Colonic mucosa (tissue), 4 donors: ENCODE measurements at regions not wholly inside any gene's neighbourhood (a gene's known extent, or its start where the extent isn't known, plus 50 kb on each side); places are given as distances from the start of the nearest gene placed in this dataset.

Experiments
- DNase-seq: peaks from one replicate; pipeline ENCODE4 v3.0.0-alpha.2; 2020
- H3K27ac ChIP-seq: fragments of 200-600 bp; one replicate; pipeline ENCODE4 v1.8.0; 2021
- H3K27me3 ChIP-seq: fragments of 200-600 bp; one replicate; pipeline ENCODE4 v1.8.0; 2021
- H3K36me3 ChIP-seq: fragments of 200-600 bp; one replicate; pipeline ENCODE4 v1.8.0; 2021
- H3K4me1 ChIP-seq: fragments of 200-600 bp; one replicate; pipeline ENCODE4 v1.8.0; 2021; ENCODE audit warnings: mild to moderate bottlenecking
- H3K4me3 ChIP-seq: fragments of 200-600 bp; one replicate; pipeline ENCODE4 v1.8.0; 2021
- H3K9ac ChIP-seq, 2 donors: one replicate each; pipeline ENCODE4 v1.7.0; 2013; ENCODE audit warnings: control low read depth in 2 of 2, low read depth in 2 of 2, low read length in 2 of 2
- H3K9me3 ChIP-seq: fragments of 200-600 bp; one replicate; pipeline ENCODE4 v1.8.0; 2021
- intact Hi-C: fragments of 100-400 bp; cut with DNase I; formaldehyde crosslinking; loops from one replicate; pipeline ENCODE4 v1.14.1; 2022
- TF ChIP-seq, protein P1 (sequence below): fragments of 200-600 bp; IDR thresholded peaks from one replicate; pipeline ENCODE4 v1.8.0; 2022; ENCODE audit warnings: antibody characterized with exemption, mild to moderate bottlenecking
- donor health status: healthy.
- donor health status: DM: no; HTN: no; CAD: no.
- donor health status: DM: no; HTN: no; CAD: no.

DNA sequence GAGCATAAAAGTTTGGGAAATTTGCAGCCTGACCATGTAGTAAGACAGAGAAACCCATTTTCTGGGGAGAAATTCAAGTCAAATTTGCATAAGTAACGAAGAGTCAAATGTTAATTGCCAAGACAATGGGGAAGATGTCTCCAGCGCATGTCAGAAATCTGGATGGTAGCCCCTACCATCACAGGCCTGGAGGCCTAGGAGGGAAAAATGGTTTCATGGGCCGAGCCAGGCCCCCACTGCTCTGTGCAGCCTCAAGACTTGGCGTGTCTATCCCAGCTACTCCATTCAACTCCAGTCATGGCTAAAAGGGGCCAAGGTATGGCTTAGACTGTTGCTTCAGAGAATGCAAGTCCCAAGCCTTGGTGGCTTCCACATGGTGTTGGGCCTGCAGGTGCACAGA is 269.8 kb downstream of the RFC3 start:
- no peaks in the 10 kb centered on the region for H3K9me3 ChIP-seq
- TF ChIP-seq, protein P1, sequence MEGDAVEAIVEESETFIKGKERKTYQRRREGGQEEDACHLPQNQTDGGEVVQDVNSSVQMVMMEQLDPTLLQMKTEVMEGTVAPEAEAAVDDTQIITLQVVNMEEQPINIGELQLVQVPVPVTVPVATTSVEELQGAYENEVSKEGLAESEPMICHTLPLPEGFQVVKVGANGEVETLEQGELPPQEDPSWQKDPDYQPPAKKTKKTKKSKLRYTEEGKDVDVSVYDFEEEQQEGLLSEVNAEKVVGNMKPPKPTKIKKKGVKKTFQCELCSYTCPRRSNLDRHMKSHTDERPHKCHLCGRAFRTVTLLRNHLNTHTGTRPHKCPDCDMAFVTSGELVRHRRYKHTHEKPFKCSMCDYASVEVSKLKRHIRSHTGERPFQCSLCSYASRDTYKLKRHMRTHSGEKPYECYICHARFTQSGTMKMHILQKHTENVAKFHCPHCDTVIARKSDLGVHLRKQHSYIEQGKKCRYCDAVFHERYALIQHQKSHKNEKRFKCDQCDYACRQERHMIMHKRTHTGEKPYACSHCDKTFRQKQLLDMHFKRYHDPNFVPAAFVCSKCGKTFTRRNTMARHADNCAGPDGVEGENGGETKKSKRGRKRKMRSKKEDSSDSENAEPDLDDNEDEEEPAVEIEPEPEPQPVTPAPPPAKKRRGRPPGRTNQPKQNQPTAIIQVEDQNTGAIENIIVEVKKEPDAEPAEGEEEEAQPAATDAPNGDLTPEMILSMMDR = no peak
- H3K4me3 ChIP-seq = no peak overlapping the region
- H3K27ac ChIP-seq = no peak overlapping the region
- no peak for DNase-seq
- H3K9ac ChIP-seq = no peak overlapping the region
- intact Hi-C loops = loop anchor here (10.0 kb wide), 1 partner anchor 273 kb away; the partner anchor contains the start of gene RFC3
- no peaks in the 10 kb centered on the region for H3K27me3 ChIP-seq
- no peaks in the 10 kb centered on the region for H3K4me1 ChIP-seq
- H3K36me3 ChIP-seq = no peaks in the 10 kb centered on the region

DNA sequence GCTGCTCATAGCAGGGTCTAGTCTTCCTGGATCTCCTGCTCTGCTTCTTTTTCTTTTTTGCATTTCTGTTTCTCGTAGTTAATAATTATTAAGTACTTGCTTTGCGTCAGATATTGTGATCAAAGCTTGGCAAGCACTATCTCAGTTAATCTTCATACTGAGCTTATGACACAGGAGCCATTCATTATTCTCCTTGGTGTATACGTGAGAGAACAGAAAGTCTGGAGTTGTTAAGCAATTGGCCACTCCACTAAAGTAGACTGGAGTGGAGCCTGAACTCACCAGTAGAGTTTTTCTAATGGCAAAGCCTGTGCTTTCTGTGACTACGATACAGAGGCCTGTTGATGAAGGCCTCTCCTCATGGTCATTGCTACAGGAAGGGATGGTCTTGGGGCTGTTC is 285.9 kb downstream of the RFC3 start:
- Histone ChIP-seq H3K9me3 (no peaks in the 10 kb centered on the region), H3K27ac (no peak overlapping the region), H3K4me1 (no peaks in the 10 kb centered on the region), H3K36me3 (no peaks in the 10 kb centered on the region), H3K9ac (no peak overlapping the region), H3K27me3 (no peaks in the 10 kb centered on the region), H3K4me3 (no peak overlapping the region)
- no peak for DNase-seq
- TF ChIP-seq, protein P1 = no peak
- intact Hi-C loops = no loop called here

DNA sequence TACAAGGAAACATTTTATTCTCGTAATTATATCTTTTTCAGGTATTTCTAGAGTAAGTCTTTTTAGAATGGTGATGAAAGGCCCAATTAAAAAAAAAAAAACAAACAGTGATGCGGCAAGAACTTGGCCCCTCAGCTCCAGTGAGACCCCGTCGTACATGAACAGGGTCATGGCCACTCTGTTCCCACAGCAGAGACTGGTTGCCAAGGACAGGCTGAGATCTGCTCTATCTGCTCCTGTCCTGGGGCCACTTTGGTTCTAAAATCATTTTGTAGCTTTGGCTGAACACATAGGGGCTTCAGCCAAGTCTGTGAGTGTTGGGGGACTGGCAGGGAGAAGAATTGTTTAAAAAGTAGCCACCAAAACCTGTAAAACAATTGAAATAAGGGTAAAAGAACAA is 286.9 kb downstream of the RFC3 start:
- Histone ChIP-seq H3K27me3 (no peaks in the 10 kb centered on the region), H3K9ac (no peak overlapping the region), H3K4me1 (no peaks in the 10 kb centered on the region), H3K36me3 (no peaks in the 10 kb centered on the region), H3K4me3 (no peak overlapping the region), H3K9me3 (no peaks in the 10 kb centered on the region), H3K27ac (no peak overlapping the region)
- DNase-seq = no peak
- TF ChIP-seq, protein P1 = no peak
- intact Hi-C loops = no loop called here

DNA sequence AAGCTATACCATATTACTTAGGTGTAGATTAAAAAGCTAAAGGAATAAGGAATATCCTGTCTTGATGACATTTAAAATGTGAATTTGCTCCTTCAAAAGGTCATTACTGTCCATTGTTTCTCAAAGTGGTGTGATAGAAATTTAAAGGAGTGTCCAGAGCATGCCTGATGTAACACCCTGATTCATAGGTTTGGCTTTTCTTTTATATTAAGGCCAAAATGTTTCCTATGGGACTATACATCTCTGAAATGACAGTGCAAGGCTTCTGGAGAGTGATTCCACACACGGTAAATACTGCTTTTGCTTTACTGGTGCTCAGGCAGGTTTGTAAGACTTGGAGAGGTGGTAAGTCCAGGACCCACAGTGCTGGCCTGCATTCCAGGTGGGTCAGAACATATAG is 289.9 kb downstream of the RFC3 start:
- no peak for DNase-seq
- TF ChIP-seq, protein P1 = no peak

DNA sequence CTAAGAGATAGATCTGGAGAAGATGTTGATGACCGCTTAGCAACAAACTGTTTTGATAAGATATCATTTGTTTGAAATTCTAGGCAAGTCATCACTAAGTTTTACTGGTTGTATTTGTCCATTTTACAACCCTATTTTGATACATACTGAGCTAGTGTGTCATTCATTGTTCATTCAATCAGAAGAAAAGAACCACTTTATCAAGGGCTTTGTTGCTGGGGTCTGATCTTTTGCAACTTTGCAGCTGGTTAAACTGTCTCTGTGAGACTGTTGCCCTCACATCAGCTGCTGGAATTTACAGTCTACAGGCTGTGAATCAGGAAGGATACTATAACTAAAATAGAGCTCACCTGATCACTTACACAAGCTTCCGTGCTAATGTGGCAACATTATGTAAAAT is 290.5 kb downstream of the RFC3 start:
- no peak overlapping the region for H3K9ac ChIP-seq
- no peaks in the 10 kb centered on the region for H3K36me3 ChIP-seq
- intact Hi-C loops = no loop called here
- no peak for DNase-seq
- TF ChIP-seq, protein P1 = no peak
- no peak overlapping the region for H3K27ac ChIP-seq
- no peaks in the 10 kb centered on the region for H3K9me3 ChIP-seq
- H3K4me3 ChIP-seq = no peak overlapping the region
- H3K27me3 ChIP-seq = no peaks in the 10 kb centered on the region
- H3K4me1 ChIP-seq = no peaks in the 10 kb centered on the region

More for the DNA sequence above, 289.9 kb downstream of the RFC3 start:
- intact Hi-C loops = no loop called here
- Histone ChIP-seq H3K27ac (no peak overlapping the region), H3K27me3 (no peaks in the 10 kb centered on the region), H3K4me3 (no peak overlapping the region), H3K4me1 (no peaks in the 10 kb centered on the region), H3K36me3 (no peaks in the 10 kb centered on the region), H3K9me3 (no peaks in the 10 kb centered on the region), H3K9ac (no peak overlapping the region)

DNA sequence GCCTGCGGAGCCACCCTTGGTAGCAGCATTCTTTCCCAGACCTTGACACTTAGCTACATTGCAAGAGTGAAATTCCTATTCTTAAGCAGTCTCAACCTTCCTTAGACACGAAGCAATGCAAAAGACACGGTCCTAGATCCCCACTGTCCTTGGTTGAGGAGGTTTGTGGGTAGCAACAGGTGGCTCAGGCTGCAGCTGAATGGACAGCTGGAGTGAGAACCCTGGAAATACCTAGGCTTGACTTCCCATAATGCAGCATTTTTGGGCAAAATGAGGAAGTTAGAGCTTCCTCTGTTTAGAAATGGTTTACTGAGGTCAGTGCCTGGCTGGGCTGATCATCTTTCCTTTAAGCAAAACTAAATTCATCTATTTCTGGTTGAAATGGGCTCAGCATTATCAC is 296.6 kb downstream of the RFC3 start:
- no peak overlapping the region for H3K27ac ChIP-seq
- TF ChIP-seq, protein P1 = no peak
- H3K9ac ChIP-seq = no peak overlapping the region
- no peaks in the 10 kb centered on the region for H3K27me3 ChIP-seq
- intact Hi-C loops = no loop called here
- no peak for DNase-seq
- H3K36me3 ChIP-seq = no peaks in the 10 kb centered on the region
- H3K9me3 ChIP-seq = no peaks in the 10 kb centered on the region
- no peaks in the 10 kb centered on the region for H3K4me1 ChIP-seq
- H3K4me3 ChIP-seq = no peak overlapping the region
